HEK293 (cell line): ENCODE measurements at regions not wholly inside any gene's neighbourhood (a gene's known extent, or its start where the extent isn't known, plus 50 kb on each side); places are given as distances from the start of the nearest gene placed in this dataset.

Experiments used
- CTCF ChIA-PET: fragments of 350-600 bp; formaldehyde crosslinking; extraction: SDS; loops from one replicate; lab custom pipeline; 2021; ENCODE audit warnings: antibody characterized with exemption; lab: Yijun Ruan, JAX
- POLR2A ChIA-PET: fragments of 300-600 bp; formaldehyde crosslinking; extraction: SDS; loops from one replicate; lab custom pipeline; 2020; ENCODE audit warnings: antibody characterized with exemption, inconsistent platforms; lab: Yijun Ruan, JAX
- H3K27ac ChIP-seq: fragments of 200-500 bp; sonication (Bioruptor generic); 2 replicates; pipeline ENCODE4 v1.5.1; 2014; ENCODE audit warnings: low read depth, low read length, control low read depth, inconsistent platforms; ENCODE audit errors: extremely low read depth
- H3K36me3 ChIP-seq, 2 experiments: fragments of 200-500 bp in 1 of 2; sonication (Bioruptor generic) in 1 of 2; 1 replicate in 1 of 2; 2 replicates in 1 of 2; pipeline ENCODE4 v1.5.1; 2014 to 2017; ENCODE audit warnings: inconsistent platforms in 2 of 2, low read length in 2 of 2; ENCODE audit not compliant: control insufficient read depth in 2 of 2, insufficient read depth in 1 of 2
- H3K4me1 ChIP-seq: fragments of 200-500 bp; sonication (Bioruptor generic); 2 replicates; pipeline ENCODE4 v1.5.1; 2014; ENCODE audit warnings: mild to moderate bottlenecking, low read length, inconsistent platforms; ENCODE audit not compliant: control insufficient read depth, insufficient read depth
- H3K4me3 ChIP-seq: 2 replicates; pipeline ENCODE4 v1.5.1; 2011; ENCODE audit warnings: low read depth, mild to moderate bottlenecking, control low read depth, low read length, moderate library complexity
- H3K9me3 ChIP-seq: fragments of 200-500 bp; sonication (Bioruptor generic); 2 replicates; pipeline ENCODE4 v1.5.1; 2014; ENCODE audit warnings: low read depth, low read length, inconsistent platforms; ENCODE audit not compliant: control insufficient read depth, insufficient read depth
- BCL6B ChIP-seq: fragments of 450-650 bp; formaldehyde crosslinking; IDR thresholded peaks from 2 replicates; pipeline ENCODE4 v1.5.1; 2017; ENCODE audit warnings: missing biosample characterization, missing genetic modification characterization
- GLIS1 ChIP-seq: fragments of 450-650 bp; formaldehyde crosslinking; IDR thresholded peaks from 2 replicates; pipeline ENCODE4 v1.5.1; 2016; ENCODE audit warnings: missing biosample characterization, missing genetic modification characterization
- INSM2 ChIP-seq: fragments of 450-650 bp; formaldehyde crosslinking; IDR thresholded peaks from 2 replicates; pipeline ENCODE4 v1.5.1; 2016; ENCODE audit warnings: missing biosample characterization, missing genetic modification characterization
- TCF7L2 ChIP-seq: IDR thresholded peaks from 2 replicates; pipeline ENCODE4 v1.6.1; 2011; ENCODE audit warnings: low read depth, mild to moderate bottlenecking, inconsistent platforms, low read length, moderate library complexity, borderline replicate concordance
- YY2 ChIP-seq: fragments of 450-650 bp; formaldehyde crosslinking; IDR thresholded peaks from 2 replicates; pipeline ENCODE4 v1.5.1; 2016; ENCODE audit warnings: missing biosample characterization, missing genetic modification characterization
- ZBTB20 ChIP-seq: fragments of 450-650 bp; formaldehyde crosslinking; IDR thresholded peaks from 2 replicates; pipeline ENCODE4 v1.5.1; 2016; ENCODE audit warnings: missing biosample characterization, missing genetic modification characterization
- ZEB2 ChIP-seq: fragments of 450-650 bp; formaldehyde crosslinking; IDR thresholded peaks from 2 replicates; pipeline ENCODE4 v1.5.1; 2016; ENCODE audit warnings: missing biosample characterization, missing genetic modification characterization
- ZNF114 ChIP-seq: fragments of 450-650 bp; formaldehyde crosslinking; IDR thresholded peaks from 2 replicates; pipeline ENCODE4 v1.5.0; 2017; ENCODE audit warnings: missing biosample characterization, missing genetic modification characterization
- ZNF18 ChIP-seq: fragments of 450-650 bp; formaldehyde crosslinking; IDR thresholded peaks from 2 replicates; pipeline ENCODE4 v1.5.1; 2016; ENCODE audit warnings: missing biosample characterization, missing genetic modification characterization
- ZNF202 ChIP-seq: fragments of 450-650 bp; formaldehyde crosslinking; IDR thresholded peaks from 2 replicates; pipeline ENCODE4 v1.5.1; 2016; ENCODE audit warnings: missing biosample characterization, missing genetic modification characterization, borderline replicate concordance
- ZNF221 ChIP-seq: fragments of 450-650 bp; formaldehyde crosslinking; IDR thresholded peaks from 2 replicates; pipeline ENCODE4 v1.5.1; 2017; ENCODE audit warnings: missing biosample characterization, missing genetic modification characterization, borderline replicate concordance
- ZNF280C ChIP-seq: fragments of 450-650 bp; formaldehyde crosslinking; IDR thresholded peaks from 2 replicates; pipeline ENCODE4 v1.5.1; 2016; ENCODE audit warnings: missing biosample characterization, missing genetic modification characterization
- ZNF354C ChIP-seq: fragments of 450-650 bp; formaldehyde crosslinking; IDR thresholded peaks from 2 replicates; pipeline ENCODE4 v1.5.1; 2016; ENCODE audit warnings: missing biosample characterization, missing genetic modification characterization, low read depth, borderline replicate concordance
- ZNF510 ChIP-seq: fragments of 450-650 bp; formaldehyde crosslinking; IDR thresholded peaks from 2 replicates; pipeline ENCODE4 v1.5.1; 2018; ENCODE audit warnings: mild to moderate bottlenecking, missing genetic modification characterization, missing biosample characterization; ENCODE audit not compliant: insufficient replicate concordance
- ZNF513 ChIP-seq: fragments of 450-650 bp; IDR thresholded peaks from 2 replicates; pipeline ENCODE4 v1.5.1; 2018; ENCODE audit warnings: missing biosample characterization, missing genetic modification characterization
- ZNF521 ChIP-seq: fragments of 450-650 bp; formaldehyde crosslinking; IDR thresholded peaks from 2 replicates; pipeline ENCODE4 v1.5.1; 2017; ENCODE audit warnings: missing biosample characterization, mild to moderate bottlenecking, missing genetic modification characterization
- ZNF600 ChIP-seq: fragments of 450-650 bp; formaldehyde crosslinking; IDR thresholded peaks from 2 replicates; pipeline ENCODE4 v1.5.1; 2016; ENCODE audit warnings: missing biosample characterization, missing genetic modification characterization
- ZNF707 ChIP-seq: fragments of 450-650 bp; formaldehyde crosslinking; IDR thresholded peaks from 2 replicates; pipeline ENCODE4 v1.5.1; 2016; ENCODE audit warnings: missing biosample characterization, missing genetic modification characterization
- ZNF830 ChIP-seq: fragments of 450-650 bp; IDR thresholded peaks from 2 replicates; pipeline ENCODE4 v1.5.0; 2018; ENCODE audit warnings: missing biosample characterization, missing genetic modification characterization, low read depth, mild to moderate bottlenecking, moderate library complexity

- Histone ChIP-seq H3K36me3 (no peaks in the 10 kb centered on the region), H3K27ac (no peak overlapping the region)
- POLR2A ChIA-PET: no interaction called here
These were observed 257.4 kb upstream of the AGA start for GRCh38 chr4:177699365-177700213.

More at GRCh38 chr4:177699365-177700213, 257.4 kb upstream of the AGA start:
- CTCF ChIA-PET: no interaction called here
- H3K4me3 ChIP-seq: no peak overlapping the region
- no peaks in the 10 kb centered on the region for H3K4me1 ChIP-seq
- TF ChIP-seq ZNF600: no peak
- TF ChIP-seq ZNF18 (tag by site-specific recombination): no peak
- no peak for TF ChIP-seq BCL6B (tag by site-specific recombination)
- no peak for TF ChIP-seq ZNF510 (tag by site-specific recombination)
- no peak for TF ChIP-seq ZNF114 (tag by site-specific recombination)
- no peak for TF ChIP-seq ZNF707 (tag by site-specific recombination)
- no peak for TF ChIP-seq ZBTB20 (tag by site-specific recombination)
- TF ChIP-seq ZEB2 (tag by site-specific recombination): no peak
- no peak for TF ChIP-seq YY2 (tag by site-specific recombination)
- TF ChIP-seq INSM2 (tag by site-specific recombination): no peak
- TF ChIP-seq ZNF221 (tag by site-specific recombination): no peak
- TF ChIP-seq ZNF830 (tag by site-specific recombination): no peak
- no peak for TF ChIP-seq ZNF354C (tag by site-specific recombination)
- TF ChIP-seq TCF7L2: no peak
- TF ChIP-seq ZNF202 (tag by site-specific recombination): no peak
- no peak for TF ChIP-seq ZNF513 (tag by site-specific recombination)
- no peak for TF ChIP-seq GLIS1 (tag by site-specific recombination)
- no peak for TF ChIP-seq ZNF521 (tag by site-specific recombination)
- TF ChIP-seq ZNF280C (tag by site-specific recombination): no peak
- no peaks in the 10 kb centered on the region for H3K9me3 ChIP-seq
